GM21367 (cell line): ENCODE measurements at regions not wholly inside any gene's neighbourhood (a gene's known extent, or its start where the extent isn't known, plus 50 kb on each side); places are given as distances from the start of the nearest gene placed in this dataset.

Experiments
- ATAC-seq: cut with Tn5 transposase; IDR thresholded peaks from one replicate; pipeline ENCODE4 v1.9.1; 2021; ENCODE audit not compliant: unreplicated experiment

DNA sequence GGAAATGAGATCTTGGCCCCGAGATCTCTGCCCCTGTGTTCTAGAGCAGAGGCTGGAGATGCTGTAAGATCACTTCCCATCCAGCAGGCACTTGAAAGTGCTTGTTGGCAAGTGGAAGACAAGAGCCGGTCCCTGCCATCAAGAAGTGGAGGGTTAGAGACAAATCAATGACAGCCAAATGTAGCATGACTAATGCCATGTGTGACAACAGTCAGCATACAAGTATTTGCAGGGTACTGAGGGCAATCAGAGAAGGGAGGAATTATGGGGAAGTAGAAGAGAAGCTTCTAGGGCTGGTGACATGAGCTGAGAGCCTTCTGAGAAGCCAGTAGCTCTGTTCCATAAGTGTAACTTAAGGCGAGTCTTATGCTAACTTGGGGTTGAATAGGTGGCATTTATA is 58.6 kb downstream of the TMEM17 start:
- ATAC-seq, result no peak

DNA sequence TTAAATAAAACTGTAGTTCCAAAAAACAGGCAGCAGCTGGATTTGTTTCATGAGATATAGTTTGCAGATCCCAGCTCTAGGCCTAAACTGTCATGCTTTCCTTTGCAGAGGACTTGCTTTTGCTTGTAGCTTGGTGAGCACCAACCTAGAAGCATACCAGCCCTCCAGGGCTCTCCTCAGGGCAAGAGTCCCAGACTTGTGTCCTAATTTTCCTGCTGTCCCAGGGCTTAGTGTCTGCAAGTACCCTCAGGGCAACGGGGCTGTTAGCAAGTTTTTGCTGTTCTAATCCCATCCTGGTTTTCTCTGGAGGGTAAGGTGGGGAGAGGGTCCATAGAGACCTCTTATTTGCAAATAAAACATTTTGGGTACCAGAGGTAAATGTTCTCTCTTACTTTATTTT is 59.5 kb downstream of the TMEM17 start:
- no peak for ATAC-seq

DNA sequence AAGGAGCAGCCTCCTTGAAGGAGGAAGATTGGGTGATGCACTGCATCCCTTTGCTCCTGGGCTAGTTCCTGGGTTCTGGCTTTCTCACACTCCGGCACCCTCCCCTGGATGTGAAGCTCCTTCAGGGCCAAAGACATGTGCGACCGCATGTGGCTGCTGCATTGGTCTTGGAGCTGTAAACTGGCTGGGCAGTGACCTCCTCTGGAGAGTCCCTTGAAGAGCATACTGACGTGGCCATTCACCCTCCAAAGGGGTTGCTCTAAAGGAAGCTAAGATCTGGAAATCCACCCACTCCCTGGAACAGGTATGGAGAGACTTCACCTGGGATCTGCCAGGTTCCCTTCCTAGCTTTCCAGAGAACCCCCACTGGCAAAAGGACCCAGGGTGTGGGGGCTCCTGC is 62.1 kb downstream of the TMEM17 start:
- ATAC-seq, result no peak

DNA sequence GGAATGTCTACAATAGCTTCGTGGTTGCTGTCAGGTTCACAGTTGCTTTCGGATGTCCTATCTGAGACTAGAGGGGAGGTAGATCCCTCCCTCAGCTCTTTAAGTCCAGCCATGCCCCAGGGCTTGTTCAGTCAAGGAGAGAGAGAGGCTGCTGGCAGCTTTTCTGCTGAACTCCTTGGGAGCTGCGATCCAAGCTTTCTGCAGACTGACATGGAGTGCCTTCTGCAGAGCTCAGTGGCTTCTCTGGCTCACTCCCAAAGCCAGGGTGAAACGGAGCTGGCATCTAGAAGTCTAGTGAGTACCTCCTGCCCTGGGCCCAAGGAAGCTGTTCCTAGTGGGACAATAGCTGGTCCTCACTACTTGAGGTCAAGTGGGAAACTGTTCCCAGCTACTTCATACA is 62.5 kb downstream of the TMEM17 start:
- ATAC-seq, result no peak

DNA sequence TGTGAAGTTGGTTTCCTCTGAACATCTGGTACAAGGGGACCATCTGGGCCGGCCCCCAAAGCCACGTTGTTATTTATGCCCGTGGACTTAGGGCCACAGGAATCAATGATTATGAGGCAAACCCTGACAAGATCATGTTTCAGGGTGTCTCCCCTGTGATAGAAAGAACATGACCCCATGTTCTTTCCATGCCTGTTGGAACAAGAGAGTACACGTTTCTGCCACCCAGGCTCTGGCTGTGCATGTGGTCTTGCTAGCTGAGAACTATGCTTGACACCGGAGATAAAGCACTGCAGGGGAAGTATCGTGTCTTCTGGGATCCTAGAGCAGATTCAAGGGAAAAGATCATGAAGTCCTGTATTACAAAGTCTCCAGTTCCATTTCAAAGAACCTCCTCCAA is 64.2 kb downstream of the TMEM17 start:
- ATAC-seq, result no peak

DNA sequence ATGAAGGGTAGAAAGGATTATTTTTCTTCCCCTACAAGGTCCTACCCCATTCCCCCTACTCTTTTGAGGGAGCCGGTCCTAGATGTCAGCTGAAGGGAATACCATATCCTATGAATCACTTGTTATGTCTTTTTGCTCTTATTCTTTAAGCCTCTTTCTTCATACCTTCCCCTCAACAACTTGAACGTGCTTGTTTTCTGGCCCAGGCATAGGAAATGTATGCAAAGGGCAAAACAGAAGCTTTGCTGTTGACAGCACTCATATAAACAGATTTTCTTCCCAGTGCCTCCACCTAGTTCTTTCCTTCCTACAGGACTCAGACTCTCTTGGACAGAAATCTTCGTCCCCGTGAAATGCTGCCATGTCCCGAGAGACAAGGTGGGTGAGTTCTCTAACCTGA is 64.6 kb downstream of the TMEM17 start:
- ATAC-seq, result no peak

DNA sequence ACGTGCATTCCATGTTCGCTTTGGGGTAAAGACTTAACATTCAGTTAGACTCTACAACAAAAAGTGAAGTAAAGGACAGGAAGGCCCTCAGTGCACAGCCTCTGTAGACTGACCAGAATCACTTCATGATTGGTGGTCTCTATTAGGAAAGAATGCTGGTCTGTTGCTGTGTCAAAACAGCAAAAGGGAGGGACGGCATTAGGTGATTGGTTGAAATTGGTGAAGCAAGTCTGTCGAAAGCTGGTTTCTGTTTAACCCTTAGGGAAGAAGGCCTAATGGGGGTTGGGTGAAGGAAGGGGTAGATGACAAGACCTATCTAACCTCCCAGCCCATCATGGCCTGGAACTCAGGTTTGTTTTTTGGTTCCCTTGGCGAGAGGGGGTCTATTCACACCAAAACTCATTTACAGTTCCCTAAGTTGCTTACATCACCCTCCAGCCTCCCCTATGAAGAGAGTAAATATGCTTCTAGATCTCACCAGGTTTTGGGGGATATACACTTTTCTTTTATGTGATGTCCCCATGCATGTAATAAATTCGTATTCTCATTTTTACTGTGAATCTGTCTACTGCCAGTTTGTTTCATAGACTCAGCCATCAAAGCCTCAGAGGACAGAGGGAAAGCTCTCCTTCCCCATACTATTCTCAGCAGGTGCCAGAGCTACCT is 65.6 kb downstream of the TMEM17 start:
- ATAC-seq, result no peak

DNA sequence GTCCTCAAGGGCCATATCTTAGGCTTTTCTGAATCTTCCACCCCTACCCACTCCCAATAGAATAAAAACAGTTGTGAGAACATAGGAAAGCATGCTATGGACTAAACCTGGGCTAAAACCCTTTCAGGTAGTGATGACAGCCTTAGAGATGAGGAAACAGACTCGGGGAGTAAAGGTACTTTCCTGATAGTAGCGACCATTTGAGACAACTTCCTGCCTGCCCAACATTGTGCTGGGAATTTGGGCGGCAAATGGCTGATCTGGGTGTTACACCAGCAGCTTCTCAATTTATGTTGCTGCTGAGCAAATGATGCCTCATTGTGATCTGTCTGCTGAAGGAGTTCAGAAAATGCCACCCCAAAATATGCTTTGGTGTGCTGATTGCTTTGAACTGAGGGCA is 66.6 kb downstream of the TMEM17 start:
- no peak for ATAC-seq

DNA sequence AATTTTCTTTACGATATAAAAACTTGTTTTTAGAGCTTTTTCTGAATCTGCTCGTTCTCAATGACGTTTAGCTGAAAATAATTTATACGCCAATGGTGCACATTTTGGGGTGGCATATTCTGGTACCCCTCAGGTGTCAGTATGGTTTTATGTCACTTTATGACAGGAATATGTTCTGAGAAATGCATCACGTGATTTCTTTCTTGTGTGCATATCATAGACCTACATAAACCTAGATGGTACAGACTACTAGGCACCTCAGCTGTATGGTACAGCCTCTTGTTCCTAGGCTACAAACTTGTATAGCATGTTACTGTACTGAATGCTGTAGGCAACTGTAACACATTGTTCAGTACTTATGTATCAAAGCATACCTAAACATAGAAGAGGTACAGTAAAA is 68.2 kb downstream of the TMEM17 start:
- ATAC-seq, result no peak

DNA sequence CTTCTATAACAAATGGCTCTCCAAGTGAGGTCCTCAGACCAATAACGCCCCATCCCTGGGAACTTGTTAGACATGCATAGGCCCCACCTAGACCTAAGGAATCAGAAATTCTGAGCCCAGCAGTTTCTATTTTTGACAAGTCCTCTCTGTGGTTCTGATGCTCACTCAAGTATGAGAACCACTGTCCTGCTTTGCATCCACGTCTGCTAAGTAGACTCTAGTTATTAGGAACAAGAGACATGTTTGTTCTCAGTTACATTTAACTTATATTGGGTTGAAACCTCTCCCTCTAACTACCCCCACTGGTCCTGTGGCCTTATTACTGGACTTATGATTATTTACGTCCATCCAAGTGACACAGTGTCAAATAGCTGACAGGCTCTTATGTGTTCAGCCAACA is 70.3 kb downstream of the TMEM17 start:
- ATAC-seq, result peak; percentile 94

DNA sequence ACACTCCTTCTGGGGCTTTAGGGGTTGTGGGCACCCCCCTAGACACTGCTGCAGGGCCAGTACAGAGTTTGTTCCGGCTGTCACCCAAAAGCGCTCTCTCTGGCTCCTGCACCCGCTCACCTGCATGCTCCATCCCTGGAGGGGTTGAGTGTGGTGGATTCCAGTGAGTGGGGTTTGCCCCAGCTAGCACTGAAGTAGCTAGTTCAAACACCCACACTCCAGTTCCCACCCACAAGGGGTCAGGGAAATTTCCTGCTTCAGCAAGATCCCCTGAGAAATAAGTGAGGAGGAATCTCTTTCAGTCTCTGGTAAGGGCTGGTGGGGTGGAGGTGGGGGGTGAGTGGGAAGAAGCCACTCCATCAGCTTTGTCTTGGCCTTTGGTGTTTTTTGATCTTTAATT is 73.6 kb downstream of the TMEM17 start:
- no peak for ATAC-seq

DNA sequence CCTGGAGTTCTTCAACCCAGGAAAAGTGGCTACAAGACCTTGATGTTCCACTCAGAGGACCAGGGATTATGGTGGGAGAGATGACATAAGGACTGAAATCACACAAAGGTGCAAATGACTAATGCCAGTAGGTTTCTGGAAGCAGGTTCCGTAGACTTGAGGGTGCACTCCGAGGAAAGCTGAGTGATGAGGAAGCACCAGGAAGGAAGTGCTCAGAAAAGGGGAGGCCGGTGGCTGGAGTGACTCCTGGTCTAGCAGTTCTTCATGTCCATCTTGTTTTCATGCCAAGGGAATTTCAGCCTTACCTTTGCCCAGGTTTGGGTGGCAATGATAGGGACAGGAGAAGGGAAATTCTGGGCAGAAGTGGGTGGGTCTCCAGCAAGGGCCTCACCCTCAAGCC is 74.5 kb downstream of the TMEM17 start:
- no peak for ATAC-seq

DNA sequence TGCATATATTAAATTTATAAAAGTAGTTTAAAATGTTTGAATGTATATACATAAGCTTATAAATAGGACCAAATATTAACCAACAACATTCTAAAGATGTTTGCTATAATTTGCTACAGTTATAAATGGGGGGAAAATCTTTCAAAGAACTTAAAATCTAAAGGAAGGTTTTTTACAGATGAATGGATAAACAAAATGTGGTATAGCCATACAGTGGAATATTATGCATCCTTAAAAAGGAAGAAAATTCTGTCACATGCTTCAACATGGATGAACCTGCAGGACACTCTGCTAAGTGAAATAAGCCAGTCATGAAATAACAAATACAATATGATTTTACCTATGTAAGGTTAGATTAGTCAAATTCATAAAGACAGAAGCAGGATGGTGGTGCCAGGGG is 75.8 kb downstream of the TMEM17 start:
- ATAC-seq, result no peak

DNA sequence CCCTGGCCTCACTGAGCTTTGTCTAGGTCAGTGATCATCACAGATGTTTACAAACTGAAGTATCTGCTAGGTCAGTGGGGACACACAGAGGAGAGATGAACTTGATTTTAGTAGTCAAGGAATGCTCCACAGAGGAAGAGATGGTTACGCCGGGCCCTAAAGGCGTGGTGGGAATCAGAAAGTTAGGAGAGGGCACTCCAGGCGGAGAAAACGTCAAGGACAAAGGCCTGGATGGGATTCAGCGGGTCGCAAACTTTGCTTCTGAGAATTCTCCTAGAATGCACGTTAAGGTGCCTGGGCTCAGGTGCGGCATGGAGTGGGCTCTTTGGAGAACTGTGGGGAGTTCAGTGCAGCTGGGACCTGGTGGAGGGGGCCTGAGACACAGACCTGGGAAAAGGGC is 78.8 kb downstream of the TMEM17 start:
- ATAC-seq, result no peak

DNA sequence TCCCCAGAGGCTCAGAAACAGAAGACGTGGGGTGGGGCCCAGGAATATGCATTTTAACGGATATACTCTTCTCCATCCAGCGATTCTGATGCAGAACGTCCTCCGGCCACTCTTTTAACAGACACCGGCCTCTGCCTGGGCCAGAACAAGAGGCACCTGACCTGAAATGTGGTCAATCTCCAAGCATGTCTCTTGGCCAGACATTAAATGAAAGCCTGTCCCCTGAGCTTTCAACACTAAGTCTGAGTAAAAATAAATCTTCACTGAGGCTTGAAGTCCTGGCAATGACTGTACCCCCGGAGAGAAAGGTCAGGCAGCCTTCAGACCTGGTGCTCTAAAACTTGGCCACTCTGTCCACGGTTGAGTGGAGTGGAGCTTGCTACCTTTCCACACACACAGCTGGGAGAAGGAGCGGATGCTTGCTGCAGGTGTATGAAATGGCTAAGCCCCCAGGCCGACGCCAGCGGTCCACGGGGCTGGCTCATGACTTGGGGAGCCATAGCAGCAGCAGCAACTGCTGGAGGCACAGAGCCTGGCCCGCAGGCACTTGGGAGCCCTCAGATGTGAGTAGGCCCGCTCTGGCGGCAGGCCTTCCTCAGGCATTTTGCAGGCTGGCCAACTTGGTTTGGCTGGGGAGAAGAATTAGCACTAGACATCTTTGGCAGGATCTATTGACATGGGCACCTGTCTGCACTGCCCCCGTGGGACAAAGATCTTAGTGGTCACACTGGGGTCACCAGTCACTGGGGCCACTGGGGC is 79.7 kb downstream of the TMEM17 start:
- no peak for ATAC-seq

DNA sequence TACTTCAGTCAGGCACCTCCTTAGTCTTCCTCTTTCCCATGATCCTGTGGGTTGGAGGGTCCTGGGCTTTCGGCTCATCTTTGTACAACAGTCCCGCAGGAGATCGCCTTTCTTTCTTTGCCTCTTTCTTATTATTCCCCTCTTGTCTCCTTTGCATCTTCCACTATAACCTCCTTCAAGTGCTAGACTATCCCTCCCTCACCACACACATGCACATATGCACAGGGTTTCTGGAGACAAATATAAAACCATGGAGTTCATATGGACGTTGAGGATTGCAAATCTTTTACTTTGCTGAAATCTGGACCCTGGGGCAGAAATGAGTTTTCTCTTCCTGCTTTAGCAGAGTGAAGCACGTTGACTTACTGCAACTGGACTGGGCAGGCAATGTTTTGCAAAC is 80.3 kb downstream of the TMEM17 start:
- no peak for ATAC-seq

DNA sequence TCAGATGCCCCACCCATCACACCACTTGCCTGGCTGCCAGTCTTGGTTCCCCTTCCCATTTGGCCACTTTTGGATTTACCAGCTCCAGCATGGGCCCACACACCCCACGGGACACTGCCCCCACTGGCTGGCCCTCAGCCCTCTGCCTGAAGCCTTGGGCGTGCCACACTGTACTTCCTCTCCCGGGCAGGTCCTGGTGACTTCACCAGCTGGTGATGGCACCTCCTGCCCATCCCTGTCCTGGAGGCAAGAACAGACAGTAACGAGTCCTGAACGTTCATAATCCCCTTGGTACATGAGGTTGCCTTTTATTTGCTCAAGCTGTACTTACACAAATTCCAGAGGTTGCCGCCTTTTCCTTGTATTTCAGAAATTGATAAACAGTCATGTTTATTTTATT is 81.1 kb downstream of the TMEM17 start:
- no peak for ATAC-seq

DNA sequence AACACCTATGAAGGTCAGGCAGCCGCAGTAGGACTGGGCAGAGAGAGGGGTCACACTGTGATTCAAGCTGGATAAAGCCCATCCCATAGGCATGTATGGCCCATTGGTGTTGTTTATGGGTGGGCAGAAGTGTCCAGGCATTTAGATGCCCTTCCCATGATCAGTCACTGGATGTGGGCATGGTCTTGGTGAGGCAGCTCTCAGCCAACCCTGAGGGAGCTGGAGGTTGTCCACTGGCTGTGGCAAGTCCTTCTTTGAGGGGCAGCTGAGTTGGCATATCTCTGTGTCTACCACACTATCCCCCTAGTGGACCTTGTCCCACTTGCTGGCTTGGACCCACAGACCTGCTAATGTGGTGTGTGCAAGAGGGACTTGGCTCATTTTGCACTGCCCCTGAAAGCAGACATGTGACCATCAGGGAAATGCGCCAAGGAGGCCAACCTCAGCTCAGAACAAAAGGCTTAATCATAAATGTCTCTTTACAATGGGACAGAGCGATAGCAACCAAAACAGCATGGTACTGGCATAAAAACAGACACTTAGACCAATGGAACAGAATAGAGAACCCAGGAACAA is 82.0 kb downstream of the TMEM17 start:
- ATAC-seq, result no peak

DNA sequence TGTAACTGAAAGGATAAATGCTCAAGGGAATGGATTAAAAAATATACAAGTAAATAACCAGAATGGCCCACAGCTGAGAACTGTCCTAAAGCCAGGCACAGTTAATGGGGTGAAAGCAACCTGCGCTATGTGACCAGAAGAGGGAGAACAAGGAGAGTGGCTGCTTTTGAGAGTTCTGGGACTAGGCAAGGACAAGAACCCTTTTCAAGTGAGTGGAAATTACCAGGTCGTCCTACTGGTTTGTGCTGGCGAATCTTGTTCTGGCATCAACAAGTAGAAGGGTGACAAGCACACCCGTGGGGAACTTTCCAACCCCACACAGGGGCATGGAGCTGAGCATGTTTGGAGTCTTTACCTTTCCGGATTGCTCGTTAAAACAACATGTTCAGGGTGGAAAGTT is 82.8 kb downstream of the TMEM17 start:
- ATAC-seq, result no peak

DNA sequence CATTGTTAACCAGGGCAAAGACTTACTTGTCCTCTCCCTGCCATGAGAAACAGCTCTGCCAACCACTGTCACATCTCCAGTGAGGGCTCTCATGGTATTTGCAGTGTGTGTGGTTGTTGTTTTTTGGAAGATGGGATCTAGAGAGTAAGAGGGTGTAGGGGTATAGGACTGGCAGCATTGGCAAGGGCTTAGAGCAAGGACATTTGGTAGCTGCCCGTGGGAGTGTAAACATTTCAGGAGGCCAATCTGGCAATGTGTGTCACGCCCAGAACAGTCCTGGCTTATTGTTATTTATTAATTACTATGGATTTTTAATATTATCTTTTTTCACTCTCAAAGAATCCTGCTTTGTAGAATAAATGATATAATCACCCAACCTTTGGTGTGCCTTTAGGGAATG is 90.5 kb downstream of the TMEM17 start:
- no peak for ATAC-seq

DNA sequence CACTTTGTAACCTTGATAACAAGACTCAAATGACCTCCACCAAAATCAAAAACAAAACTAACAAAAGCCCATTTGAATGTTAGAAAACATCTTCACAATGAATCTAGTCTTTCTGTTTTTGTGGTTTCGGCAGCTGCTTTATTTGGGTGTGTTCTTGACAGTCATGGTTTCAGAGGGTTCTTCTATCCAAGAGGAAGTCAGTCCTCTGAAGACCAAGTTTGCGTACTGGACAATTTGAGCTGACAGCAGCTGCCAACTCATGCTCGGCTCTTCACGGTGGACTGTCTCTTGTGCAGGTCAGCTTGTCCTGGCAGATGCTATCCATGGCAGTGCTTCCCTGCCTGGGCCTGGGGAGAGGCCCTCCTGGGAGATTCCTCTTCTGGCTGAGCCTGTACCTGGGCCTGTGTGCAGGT is 91.0 kb downstream of the TMEM17 start:
- peak; percentile 82 for ATAC-seq

DNA sequence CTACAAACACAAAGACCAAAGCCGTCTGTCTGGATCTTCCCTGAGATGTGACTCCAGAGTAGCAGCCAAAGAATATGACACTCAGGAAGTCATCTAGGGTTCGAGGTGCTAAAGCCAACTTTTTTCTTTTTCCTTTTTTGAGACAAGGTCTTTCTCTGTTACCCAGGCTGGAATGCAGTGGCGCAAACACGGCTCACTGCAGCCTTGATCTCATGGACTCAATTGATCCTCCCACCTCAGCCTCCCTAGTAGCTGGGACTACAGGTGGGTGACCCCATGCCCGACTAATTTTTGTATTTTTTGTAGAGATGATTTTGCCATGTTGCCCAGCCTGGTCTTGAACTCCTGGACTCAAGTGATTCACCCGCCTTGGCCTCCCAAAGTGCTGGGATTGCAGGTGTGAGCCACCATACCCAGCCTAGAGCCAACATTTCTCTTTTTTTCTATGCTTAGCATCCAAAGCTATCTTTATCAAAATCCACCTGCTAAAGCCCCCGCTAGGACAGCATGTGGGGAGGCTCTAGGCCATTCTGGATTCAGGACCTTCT is 92.8 kb downstream of the TMEM17 start:
- no peak for ATAC-seq
